SH-SY5Y (cell line): ENCODE measurements at regions not wholly inside any gene's neighbourhood (a gene's known extent, or its start where the extent isn't known, plus 50 kb on each side); places are given as distances from the start of the nearest gene placed in this dataset.

ENCODE experiments used
- GATA2 ChIP-seq: IDR thresholded peaks from 2 replicates; pipeline ENCODE4 v1.6.1; 2011; ENCODE audit warnings: mild to moderate bottlenecking, low read depth, low read length
- GATA3 ChIP-seq: IDR thresholded peaks from 2 replicates; pipeline ENCODE4 v1.6.1; 2011; ENCODE audit warnings: low read depth, mild to moderate bottlenecking, low read length, moderate library complexity

DNA sequence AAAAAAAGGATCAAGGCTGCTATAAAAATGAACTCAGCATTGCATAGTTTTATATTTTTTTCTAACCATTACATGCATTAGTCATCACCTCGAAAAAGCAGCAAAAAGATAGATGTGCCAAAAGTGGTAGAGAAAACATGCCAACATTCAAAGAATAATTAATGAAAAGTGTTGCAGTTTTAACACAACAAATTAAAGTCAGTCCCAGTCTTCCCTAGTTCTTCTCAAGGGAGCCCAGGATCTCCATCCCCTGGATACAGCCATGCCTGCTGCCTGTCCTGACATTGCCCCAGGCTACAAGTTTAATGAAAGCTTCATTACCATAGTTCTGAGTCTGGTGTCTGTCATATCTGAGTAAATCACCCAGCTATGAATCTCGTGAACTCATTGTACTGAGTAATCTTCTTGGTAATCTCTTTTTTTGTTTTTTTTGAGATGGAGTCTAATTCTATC lies 116.6 kb upstream of the KLF12 start:
- TF ChIP-seq GATA2, result peak; percentile 69
- TF ChIP-seq GATA3, result 0 out of 2 replicates have a peak, but pooled peaks have one; percentile 27

DNA sequence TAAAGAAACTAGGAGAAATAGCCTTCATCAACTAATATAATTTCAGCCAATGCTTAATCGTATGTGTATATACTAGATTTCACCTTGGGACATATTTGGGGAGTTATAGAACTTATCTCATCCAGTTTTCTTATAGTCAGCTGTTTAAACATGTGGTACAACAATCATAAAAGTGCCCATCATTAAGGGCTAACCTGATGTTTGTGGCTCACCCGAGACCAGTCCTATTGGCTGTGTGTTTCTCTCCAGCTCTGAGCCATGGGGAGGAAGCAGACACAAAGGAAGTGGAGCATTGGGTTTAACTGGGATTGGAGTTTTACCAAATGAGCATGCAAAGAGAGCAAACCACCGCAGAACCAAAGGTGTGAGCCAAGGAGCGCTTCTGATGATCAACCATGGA lies 114.3 kb upstream of the KLF12 start:
- TF ChIP-seq GATA2 (no peak), GATA3 (no peak)

DNA sequence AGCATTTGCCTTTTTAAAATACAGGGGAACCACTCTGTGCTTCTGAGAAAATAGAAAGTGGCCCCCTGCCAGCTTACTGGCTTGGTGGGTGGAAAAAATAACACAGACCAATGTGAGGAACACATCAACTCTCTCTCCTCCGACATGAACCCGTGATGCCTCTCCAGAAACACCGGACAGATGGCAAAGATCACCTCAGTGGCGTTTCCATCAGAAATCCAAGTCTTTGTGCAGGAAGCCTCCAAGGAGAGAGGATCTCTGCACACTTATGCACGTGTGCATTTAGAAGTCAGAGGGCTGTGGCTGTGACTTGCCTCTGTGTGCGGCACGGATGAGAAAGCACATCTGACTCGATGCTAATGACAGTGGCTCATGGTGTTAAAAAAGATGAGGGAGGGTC lies 112.3 kb upstream of the KLF12 start:
- no peak for TF ChIP-seq GATA2
- no peak for TF ChIP-seq GATA3

DNA sequence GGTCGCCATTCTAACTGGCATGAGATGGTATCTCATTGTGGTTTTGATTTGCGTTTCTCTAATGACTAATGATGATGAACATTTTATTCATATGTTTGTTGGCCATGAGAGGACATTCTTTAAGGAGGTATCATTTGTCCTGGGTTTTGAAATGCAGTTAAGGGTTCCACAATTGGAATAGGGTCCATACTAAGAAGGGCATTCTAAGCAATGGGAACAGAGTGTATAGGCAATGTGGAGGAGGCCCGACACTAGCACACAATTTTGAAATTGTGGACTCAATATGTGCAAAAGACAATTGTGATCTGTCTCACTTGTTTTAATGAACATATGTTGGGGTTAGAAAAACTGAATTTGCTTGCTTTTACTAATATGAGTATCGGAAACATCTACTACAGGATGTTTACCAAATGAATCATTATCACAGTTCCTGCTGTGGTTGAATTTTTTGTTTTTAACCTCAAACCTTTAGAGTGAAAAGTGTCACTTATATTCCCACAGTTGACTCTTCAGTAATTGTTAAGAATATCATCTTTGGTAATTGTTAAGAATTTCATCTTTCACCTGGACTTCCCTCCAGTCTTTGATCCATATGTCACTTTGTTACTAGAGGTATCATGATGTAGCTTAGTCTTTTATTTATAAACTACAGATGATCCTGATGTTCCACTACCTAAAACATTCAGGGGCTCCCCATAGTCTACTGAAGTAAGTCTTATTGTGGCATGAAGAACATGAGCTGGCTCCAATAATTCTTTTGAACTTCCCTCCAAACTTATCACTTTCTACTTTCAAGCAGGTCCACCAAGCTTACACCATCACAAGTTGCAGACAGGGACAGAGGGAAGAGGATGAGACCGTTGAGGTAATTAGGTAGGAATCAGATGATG lies 109.7 kb upstream of the KLF12 start:
- TF ChIP-seq GATA2 (no peak), GATA3 (no peak)

DNA sequence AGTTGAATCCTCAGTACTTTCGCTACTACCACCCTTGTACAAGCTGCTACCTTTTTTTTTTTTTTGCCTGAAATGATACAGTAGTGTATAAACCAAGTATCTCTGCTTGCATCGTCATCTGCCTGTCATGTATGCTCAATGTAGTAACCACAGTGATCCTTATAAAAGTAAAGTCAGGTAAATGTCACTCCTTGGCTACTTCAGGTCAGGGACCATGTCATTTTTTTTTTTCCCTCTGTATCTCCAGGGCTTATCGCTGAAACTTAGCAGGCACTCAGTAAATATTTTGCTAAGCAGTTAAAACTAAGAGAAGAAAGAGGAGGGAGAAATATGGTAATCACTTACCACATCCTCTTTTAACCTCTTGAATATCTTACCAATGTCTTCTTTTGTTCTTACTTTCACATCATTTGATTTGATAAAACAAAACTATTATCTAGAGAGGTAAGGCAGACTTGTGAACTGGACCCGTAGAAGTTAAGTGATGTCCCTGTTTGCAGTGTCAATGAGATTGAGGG lies 96.8 kb upstream of the KLF12 start:
- no peak for TF ChIP-seq GATA3
- no peak for TF ChIP-seq GATA2

DNA sequence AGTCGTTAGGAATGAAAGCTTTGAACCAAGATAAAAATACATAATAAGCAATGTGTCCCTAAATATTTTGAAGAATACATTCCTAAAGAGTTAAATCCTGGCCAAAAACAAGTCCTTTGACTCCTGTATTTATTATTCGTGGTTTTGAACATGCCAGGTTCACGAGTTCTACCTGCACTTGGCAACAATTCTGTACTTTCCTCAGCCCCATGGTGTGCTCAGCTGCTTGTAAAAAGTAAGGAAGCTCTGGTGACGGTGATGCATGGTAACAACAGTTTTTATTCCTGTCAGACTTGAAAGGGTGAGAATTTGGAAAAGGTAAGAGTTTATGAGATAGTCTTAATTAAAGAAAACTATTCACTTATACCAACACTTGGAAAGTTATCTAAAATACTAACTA lies 95.0 kb upstream of the KLF12 start:
- no peak for TF ChIP-seq GATA2
- TF ChIP-seq GATA3, result no peak

DNA sequence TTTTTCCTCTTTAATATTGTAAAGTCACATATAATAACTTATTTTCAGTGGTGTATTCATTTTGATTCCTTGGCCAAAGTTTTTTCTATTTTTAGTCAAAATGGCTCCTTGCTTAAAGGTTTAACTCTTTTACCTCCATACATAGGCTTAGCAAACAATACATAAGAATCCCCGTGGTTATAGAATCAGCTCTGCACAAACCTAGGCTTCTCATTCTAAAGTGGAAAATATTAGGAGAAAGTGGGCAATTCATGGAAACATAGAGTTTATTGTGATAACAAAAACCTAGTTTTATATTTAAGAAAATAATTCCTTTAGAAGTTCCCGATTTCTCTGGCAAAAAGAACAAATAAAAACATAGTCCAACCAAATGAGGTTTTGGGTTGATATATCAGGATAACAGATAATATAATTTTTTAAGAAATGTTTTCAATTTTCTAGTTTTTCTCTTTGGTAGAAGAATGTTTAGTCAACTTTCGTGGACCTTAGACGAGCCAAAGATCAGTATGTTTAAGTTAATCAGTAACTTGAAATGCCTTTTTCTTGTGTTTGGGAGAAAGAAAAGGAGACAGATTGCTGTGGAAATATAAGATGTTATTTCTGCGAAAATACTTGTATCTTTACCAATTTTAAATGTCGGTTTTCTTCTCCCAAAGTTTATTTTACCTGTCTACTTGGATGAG lies 93.4 kb upstream of the KLF12 start:
- TF ChIP-seq GATA2 (no peak), GATA3 (no peak)

DNA sequence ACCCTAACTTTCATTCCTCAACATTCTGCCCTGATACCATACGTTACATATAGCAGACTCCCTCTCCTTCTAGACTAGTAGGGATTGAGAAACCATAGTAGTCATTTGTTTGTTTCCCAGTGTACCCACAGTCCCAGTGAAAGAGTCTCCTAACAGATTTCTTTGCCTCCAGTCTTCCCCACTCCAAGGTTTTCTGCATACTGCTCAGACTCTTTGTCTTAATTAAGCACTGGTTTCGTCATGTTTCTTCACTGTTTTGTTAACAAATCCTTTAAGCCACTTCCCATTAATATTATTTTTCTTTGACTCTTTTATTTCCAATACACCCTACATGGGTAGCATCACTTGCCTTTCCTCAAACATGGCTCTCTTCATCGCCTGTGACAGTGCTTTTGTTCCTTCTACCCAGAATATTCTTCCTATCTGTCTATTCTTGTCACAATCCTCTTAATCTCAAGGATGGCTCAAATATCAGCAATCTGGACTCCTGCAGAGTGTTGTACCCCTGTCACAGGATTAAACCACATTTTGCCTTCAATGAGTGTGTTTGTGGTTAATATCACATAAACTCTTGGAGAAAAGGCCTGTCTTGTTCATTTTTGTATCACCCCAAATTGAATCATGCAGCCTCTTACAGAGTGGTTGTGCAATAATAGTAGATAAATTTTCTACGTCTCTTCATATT lies 92.7 kb upstream of the KLF12 start:
- no peak for TF ChIP-seq GATA2
- TF ChIP-seq GATA3, result no peak

DNA sequence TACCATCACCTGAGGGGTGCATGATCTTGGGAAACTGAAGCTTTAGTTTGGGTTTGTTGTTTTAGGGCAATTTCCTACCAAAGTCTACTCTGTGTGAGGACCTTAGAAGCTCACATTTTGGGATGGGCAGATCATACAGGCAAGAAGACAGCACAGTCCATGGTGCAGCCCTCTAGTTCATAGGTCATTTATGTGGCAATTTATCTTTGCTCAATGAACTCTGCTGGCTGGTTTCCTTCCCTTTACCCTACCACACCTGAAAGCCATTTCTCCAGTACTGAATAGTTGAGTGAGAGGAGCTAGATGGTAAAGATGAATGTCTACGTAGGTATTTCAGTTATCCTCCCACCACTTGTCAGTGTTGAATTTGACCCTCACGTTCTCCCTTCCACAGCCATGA lies 87.5 kb upstream of the KLF12 start:
- TF ChIP-seq GATA3 (no peak), GATA2 (no peak)

DNA sequence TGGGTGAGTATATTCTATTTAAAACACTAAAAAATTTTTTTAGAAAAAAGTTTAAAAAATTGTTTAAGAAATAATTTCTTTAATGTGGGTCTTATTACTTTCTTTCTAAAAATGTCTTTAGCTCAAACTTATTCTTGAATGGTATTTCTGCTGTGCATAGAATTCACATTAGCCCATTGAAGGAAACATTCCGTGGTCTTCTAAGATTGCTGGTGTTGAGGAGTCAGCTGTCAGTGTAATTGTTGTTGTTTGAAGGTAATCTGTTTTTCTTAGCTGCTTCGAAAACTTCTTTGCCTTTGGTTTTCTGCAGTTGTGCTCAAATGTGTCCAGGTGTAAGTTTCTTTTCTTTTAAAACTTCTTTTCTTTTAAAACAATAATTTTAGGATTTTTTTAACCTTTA lies 85.4 kb upstream of the KLF12 start:
- no peak for TF ChIP-seq GATA2
- no peak for TF ChIP-seq GATA3

DNA sequence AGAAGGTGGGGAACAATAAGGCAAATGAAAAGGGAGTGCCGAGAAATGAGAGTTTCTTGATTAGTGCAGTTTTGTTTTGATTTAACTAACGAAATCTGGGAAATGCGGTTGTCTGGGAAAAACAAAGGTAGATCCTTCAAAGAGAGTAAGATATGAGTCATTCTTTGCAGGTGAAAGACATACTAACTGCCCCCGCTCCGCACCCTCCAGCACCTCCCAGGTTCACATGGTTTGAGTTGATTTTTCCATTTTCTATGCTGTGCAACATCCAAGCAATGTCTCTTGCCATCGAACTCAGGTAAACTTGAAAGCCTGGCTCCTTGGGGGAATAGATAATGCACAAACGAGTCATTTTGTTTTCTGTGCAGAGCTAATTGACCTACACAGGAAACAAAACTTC lies 84.1 kb upstream of the KLF12 start:
- TF ChIP-seq GATA3, result no peak
- TF ChIP-seq GATA2, result no peak

DNA sequence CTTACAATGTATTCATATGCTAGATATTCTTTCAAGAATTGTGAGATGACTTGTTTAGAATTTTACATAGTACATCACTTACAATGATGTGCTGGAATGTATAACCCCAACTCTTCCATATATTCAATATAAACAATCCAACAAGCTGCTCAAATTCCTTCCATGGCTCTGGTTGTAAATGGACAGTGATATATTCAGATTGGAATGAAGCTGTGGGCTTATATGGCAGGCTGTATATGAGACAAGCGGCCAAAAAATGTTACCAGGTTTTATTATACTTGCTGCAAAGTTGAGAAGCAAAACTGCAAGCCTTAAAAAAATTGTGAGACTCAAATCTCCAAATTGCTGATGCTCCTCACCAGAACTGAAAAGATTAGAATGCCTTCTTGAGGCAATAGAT lies 83.6 kb upstream of the KLF12 start:
- TF ChIP-seq GATA3, result no peak
- TF ChIP-seq GATA2, result no peak

DNA sequence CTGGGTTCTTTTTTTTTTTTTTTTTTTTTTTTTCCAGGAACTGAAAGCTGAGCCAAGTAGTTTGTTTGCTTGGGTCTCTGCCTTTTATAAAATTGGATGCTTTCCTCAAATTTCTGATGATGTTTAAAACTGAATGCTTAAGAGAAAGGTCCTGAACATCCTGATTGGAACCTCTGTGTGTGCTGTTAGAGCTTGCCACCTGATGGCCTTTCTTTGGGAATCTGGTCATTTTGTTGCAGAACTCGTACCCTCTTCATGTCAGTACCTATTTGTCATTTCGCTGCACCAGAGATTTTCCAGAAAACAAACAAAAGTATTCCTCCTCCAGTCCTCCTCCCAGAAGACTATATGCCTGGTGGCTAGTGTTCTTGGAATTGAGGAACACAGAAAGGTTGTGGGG lies 81.2 kb upstream of the KLF12 start:
- TF ChIP-seq GATA3 (no peak), GATA2 (no peak)

DNA sequence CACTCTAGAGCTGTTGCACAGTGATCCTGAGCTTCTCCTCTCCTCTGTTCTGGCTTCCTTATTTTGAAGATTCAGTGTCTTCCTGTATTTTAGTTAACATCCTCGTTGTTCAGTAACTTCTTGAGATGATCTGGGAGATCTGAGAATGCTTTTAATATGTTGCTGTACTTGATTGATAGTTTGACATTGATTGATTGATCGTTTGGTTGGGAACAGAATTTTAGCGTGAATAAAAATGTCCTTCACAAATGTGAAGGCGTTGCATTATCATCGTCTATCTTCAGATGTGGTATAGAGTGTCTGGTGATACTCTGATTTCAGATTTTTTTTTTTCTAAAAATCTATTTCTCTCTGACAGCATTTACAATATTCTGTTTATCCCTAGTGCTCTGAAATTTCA lies 80.1 kb upstream of the KLF12 start:
- TF ChIP-seq GATA2 (no peak), GATA3 (no peak)
